Keratinocyte (primary cell): ENCODE measurements at regions not wholly inside any gene's neighbourhood (a gene's known extent, or its start where the extent isn't known, plus 50 kb on each side); places are given as distances from the start of the nearest gene placed in this dataset.

Experiments used
- DNase-seq: peaks from one replicate; pipeline ENCODE4 v3.0.0-alpha.2; 2011; ENCODE audit warnings: low read depth, missing footprints, low spot score
- FAIRE-seq: peaks from 2 replicates; lab custom pipeline; 2011; peaks lifted over from hg19 to GRCh38; lab: Jason Lieb, UNC
- H2AFZ ChIP-seq: 2 replicates; pipeline ENCODE4 v1.6.0; 2012; ENCODE audit warnings: low read length, control low read depth, inconsistent platforms; ENCODE audit not compliant: control insufficient read depth
- H3K27ac ChIP-seq: 2 replicates; pipeline ENCODE4 v1.5.1; 2011; ENCODE audit warnings: low read length; ENCODE audit not compliant: control insufficient read depth, insufficient read depth
- H3K27me3 ChIP-seq: 3 replicates; pipeline ENCODE4 v1.6.0; 2011; ENCODE audit warnings: low read length; ENCODE audit not compliant: control insufficient read depth, insufficient read depth; ENCODE audit errors: extremely low read depth
- H3K36me3 ChIP-seq, 2 experiments: 2 replicates in 1 of 2; 3 replicates in 1 of 2; pipeline ENCODE4 v1.5.1; 2011; ENCODE audit warnings: low read length in 2 of 2, mild to moderate bottlenecking in 1 of 2; ENCODE audit not compliant: control insufficient read depth in 2 of 2, insufficient read depth in 2 of 2; ENCODE audit errors: extremely low read depth in 1 of 2
- H3K4me1 ChIP-seq: 3 replicates; pipeline ENCODE4 v1.5.1; 2011; ENCODE audit warnings: low read length; ENCODE audit not compliant: control insufficient read depth, insufficient read depth; ENCODE audit errors: extremely low read depth
- H3K4me2 ChIP-seq: 3 replicates; pipeline ENCODE4 v1.6.0; 2011; ENCODE audit warnings: low read depth, low read length; ENCODE audit not compliant: control insufficient read depth, insufficient read depth; ENCODE audit errors: extremely low read depth
- H3K4me3 ChIP-seq, 3 experiments: fragments of 200-600 bp in 1 of 3; sonication (generic) in 1 of 3; 2 replicates in 2 of 3; 3 replicates in 1 of 3; pipeline ENCODE4 v1.5.1; 2011 to 2016; ENCODE audit warnings: low read length in 3 of 3, mild to moderate bottlenecking in 3 of 3, control low read depth in 2 of 3, inconsistent platforms in 1 of 3, low read depth in 1 of 3, mixed read lengths in 1 of 3, mixed run types in 1 of 3, moderate library complexity in 1 of 3; ENCODE audit not compliant: control insufficient read depth in 2 of 3, insufficient read depth in 2 of 3; ENCODE audit errors: extremely low read depth in 1 of 3
- H3K79me2 ChIP-seq: 2 replicates; pipeline ENCODE4 v1.6.0; 2012; ENCODE audit warnings: low read length; ENCODE audit not compliant: control insufficient read depth, insufficient read depth
- H3K9ac ChIP-seq: 3 replicates; pipeline ENCODE4 v1.6.0; 2011; ENCODE audit warnings: low read length; ENCODE audit not compliant: control insufficient read depth, insufficient read depth; ENCODE audit errors: extremely low read depth
- H3K9me1 ChIP-seq: 3 replicates; pipeline ENCODE4 v1.6.0; 2011; ENCODE audit warnings: low read length; ENCODE audit not compliant: control insufficient read depth, insufficient read depth; ENCODE audit errors: extremely low read depth
- H3K9me3 ChIP-seq: 2 replicates; pipeline ENCODE4 v1.5.1; 2012; ENCODE audit warnings: low read depth, low read length; ENCODE audit not compliant: control insufficient read depth
- H4K20me1 ChIP-seq: 3 replicates; pipeline ENCODE4 v1.6.0; 2011; ENCODE audit warnings: low read length; ENCODE audit not compliant: control insufficient read depth, insufficient read depth; ENCODE audit errors: extremely low read depth
- EZH2 ChIP-seq: IDR thresholded peaks from one replicate; pipeline ENCODE4 v1.6.1; 2012; ENCODE audit warnings: inconsistent platforms, mild to moderate bottlenecking, low read length, moderate library complexity
- dilution Hi-C: fragments of 300-500 bp; cut with MboI; formaldehyde crosslinking; loops from one replicate; pipeline ENCODE4 v1.7.0; 2020; ENCODE audit warnings: low sequenced_read_pairs; ENCODE audit not compliant: extremely low pct_ligation_motif_present
- TF ChIP-seq, protein P1 (sequence below), 3 experiments: IDR thresholded peaks in 1 of 3; conservative IDR thresholded peaks in 1 of 3; optimal IDR thresholded peaks in 1 of 3; 2 replicates in 2 of 3; 3 replicates in 1 of 3; pipeline versions ENCODE3 to v1.5.1; 2011; ENCODE audit warnings: low read length in 3 of 3, mild to moderate bottlenecking in 3 of 3, moderate library complexity in 2 of 3, control low read depth in 1 of 3, inconsistent platforms in 1 of 3; ENCODE audit not compliant: insufficient read depth in 2 of 3; ENCODE audit errors: extremely low read depth in 1 of 3

DNA sequence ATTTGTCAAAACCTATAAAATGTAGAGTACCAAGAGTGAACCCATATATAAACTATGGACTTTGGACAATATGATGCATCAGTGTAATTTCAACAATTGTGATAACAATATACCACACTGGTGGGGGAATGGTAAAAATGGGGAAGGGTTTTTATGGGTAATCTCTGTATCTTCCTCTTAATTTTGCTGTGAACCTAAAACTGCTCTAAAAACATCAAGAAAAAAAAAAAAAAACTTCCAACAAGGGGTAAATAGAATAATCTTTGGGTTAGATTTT, 592.0 kb upstream of the ADGRB3 start:
- Histone ChIP-seq H3K27ac (no peak overlapping the region), H3K4me1 (no peaks in the 10 kb centered on the region), H3K27me3 (no peaks in the 10 kb centered on the region), H3K9me1 (no peaks in the 10 kb centered on the region), H3K36me3 (no peaks in the 10 kb centered on the region), H2AFZ (no peak overlapping the region), H3K9me3 (no peaks in the 10 kb centered on the region), H3K4me3 (no peak overlapping the region), H4K20me1 (no peaks in the 10 kb centered on the region), H3K4me2 (no peak overlapping the region), H3K79me2 (no peaks in the 10 kb centered on the region), H3K9ac (no peak overlapping the region)
- DNase-seq (no peak), FAIRE-seq (no peak)
- TF ChIP-seq, protein P1, sequence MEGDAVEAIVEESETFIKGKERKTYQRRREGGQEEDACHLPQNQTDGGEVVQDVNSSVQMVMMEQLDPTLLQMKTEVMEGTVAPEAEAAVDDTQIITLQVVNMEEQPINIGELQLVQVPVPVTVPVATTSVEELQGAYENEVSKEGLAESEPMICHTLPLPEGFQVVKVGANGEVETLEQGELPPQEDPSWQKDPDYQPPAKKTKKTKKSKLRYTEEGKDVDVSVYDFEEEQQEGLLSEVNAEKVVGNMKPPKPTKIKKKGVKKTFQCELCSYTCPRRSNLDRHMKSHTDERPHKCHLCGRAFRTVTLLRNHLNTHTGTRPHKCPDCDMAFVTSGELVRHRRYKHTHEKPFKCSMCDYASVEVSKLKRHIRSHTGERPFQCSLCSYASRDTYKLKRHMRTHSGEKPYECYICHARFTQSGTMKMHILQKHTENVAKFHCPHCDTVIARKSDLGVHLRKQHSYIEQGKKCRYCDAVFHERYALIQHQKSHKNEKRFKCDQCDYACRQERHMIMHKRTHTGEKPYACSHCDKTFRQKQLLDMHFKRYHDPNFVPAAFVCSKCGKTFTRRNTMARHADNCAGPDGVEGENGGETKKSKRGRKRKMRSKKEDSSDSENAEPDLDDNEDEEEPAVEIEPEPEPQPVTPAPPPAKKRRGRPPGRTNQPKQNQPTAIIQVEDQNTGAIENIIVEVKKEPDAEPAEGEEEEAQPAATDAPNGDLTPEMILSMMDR (optimal IDR thresholded peaks at IDR 0.05 in 1 of 3, IDR thresholded peaks at IDR 0.05 in 1 of 3, conservative IDR thresholded peaks at IDR 0.05 in 1 of 3; ENCODE audit: extremely low read depth in 1 of 3, insufficient read depth in 2 of 3, low read length in 3 of 3): no peak
- no peak for TF ChIP-seq EZH2
- dilution Hi-C loops: no loop called here

DNA sequence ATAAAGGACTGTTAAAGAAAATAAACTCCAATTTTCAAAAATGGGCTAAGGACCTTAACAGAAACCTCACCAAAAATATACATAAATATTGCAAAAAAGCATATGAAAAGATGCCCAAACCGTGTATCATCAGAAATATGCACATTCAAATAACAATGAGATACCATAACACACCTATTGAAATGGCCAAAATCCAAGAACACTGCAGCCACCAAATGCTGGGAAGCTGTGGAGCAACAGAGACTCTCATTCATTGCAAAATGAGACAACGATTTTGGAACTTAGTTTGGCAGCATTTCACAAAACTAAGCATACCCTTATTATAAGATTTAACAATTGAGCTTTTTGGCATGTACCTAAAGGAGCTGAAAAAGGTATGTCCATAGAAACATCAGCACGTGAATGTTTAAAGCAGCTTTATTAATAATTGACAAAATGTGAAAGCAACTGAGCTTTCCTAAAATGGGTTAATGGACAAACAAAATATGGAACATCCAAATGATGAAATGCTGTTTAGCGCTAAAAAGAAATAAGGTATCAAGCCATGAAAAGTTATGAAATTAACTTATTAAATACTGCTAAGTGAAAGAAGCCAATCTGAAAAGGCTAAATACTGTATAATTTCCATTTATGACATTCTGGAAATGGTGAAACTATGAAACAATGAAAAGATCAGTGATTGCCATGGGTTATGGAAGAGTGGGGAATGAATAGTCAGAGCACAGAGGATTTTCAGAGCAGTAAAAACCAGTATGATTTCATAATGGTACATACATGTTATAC, 592.6 kb upstream of the ADGRB3 start:
- no peak overlapping the region for H3K4me3 ChIP-seq
- no peaks in the 10 kb centered on the region for H3K27me3 ChIP-seq
- no peaks in the 10 kb centered on the region for H4K20me1 ChIP-seq
- H3K4me2 ChIP-seq: no peak overlapping the region
- DNase-seq (no peak), FAIRE-seq (no peak)
- H3K9ac ChIP-seq: no peak overlapping the region
- H3K9me3 ChIP-seq: no peaks in the 10 kb centered on the region
- TF ChIP-seq, protein P1 (optimal IDR thresholded peaks at IDR 0.05 in 1 of 3, IDR thresholded peaks at IDR 0.05 in 1 of 3, conservative IDR thresholded peaks at IDR 0.05 in 1 of 3; ENCODE audit: extremely low read depth in 1 of 3, insufficient read depth in 2 of 3, low read length in 3 of 3): no peak
- H3K9me1 ChIP-seq: no peaks in the 10 kb centered on the region
- dilution Hi-C loops: no loop called here
- H3K79me2 ChIP-seq: no peaks in the 10 kb centered on the region
- no peaks in the 10 kb centered on the region for H3K4me1 ChIP-seq
- H2AFZ ChIP-seq: no peak overlapping the region
- H3K27ac ChIP-seq: no peak overlapping the region
- H3K36me3 ChIP-seq: no peaks in the 10 kb centered on the region
